ENCODE measurements at regions not wholly inside any gene's neighbourhood (a gene's known extent, or its start where the extent isn't known, plus 50 kb on each side); places are given as distances from the start of the nearest gene placed in this dataset.

DNA sequence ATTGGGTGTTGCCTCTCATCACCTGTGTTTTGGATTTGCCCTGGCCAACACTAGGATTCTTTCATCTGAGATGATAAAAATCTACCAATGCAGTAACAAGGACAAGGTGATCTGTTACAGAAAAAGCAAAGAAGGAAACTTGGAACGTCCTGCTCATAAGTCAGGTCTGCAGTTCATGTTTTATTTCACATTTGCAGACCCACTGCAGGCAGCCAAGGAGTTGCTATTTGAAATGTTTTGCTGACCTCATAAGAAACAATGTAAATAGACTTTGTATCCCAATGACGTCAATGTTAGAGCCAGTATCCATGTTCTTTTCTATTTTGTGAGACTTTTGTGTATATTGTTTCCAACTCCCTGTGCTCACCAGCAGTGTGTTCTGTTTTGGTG, 312.9 kb downstream of the DEPDC1B start:
- no peak overlapping the region for H3K9ac ChIP-seq (ENCODE audit: low read depth, low read length)
- no peaks in the 10 kb centered on the region for H3K9me3 ChIP-seq (ENCODE audit: control insufficient read depth, insufficient read depth, low read length)
- H3K4me1 ChIP-seq (ENCODE audit: control insufficient read depth, insufficient read depth, low read length), result no peaks in the 10 kb centered on the region
- no peaks in the 10 kb centered on the region for H3K27me3 ChIP-seq (ENCODE audit: control insufficient read depth, insufficient read depth, low read length)
- H3K36me3 ChIP-seq (ENCODE audit: control insufficient read depth, insufficient read depth, low read length), result no peaks in the 10 kb centered on the region
- no peak overlapping the region for H3K4me3 ChIP-seq (ENCODE audit: low read depth, low read length)

DNA sequence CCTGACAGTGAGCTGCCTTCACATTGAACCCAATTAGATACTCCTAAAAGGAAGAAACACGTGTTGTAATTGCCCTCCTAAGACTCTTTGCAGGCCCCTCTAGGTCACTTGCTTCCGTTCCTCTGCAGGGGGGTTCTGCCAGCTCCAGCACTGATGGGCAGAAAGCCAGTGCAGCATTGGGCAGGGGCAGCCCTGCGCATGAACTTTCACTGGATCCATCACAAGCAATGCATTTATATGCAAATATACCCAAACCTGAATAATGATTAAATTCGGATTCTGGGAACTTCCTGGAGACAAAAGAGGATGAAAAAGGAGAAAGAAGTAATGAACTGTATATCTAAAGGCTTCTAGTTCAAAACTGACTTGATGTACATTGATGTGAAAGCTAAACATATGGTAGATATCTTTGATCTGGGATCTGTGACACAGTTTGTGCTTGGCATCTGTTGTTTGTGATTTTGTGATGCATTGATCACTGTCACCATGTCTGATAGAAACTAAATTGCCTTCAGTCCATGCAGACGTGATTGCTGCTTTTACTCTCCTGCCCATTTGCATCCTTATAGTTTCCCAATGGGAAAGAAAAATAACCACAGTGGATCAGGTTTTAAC, 313.4 kb downstream of the DEPDC1B start:
- H3K27me3 ChIP-seq (ENCODE audit: control insufficient read depth, insufficient read depth, low read length), result no peaks in the 10 kb centered on the region
- no peak overlapping the region for H3K4me3 ChIP-seq (ENCODE audit: low read depth, low read length)
- H3K9ac ChIP-seq (ENCODE audit: low read depth, low read length), result no peak overlapping the region
- no peaks in the 10 kb centered on the region for H3K9me3 ChIP-seq (ENCODE audit: control insufficient read depth, insufficient read depth, low read length)
- H3K4me1 ChIP-seq (ENCODE audit: control insufficient read depth, insufficient read depth, low read length), result no peaks in the 10 kb centered on the region
- H3K36me3 ChIP-seq (ENCODE audit: control insufficient read depth, insufficient read depth, low read length), result no peaks in the 10 kb centered on the region

DNA sequence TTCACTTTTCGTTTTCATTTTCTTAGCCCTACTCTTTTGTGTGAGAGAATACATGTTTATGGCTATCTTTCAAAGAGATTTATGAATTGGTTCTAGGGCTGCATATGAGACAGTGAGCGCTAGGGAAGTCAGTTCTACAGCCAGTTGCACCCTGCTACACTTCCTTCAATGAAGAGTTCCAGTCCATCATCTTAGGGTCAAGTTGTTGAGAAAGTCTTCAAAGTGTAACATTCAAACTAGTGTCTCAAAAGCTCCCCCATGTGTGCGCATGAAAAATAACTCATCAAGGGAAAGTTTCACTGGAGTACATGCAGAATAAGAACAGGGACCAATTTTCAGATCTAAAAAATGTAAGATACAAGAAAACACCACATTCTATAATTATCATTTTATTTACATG, 317.2 kb downstream of the DEPDC1B start:
- no peak overlapping the region for H3K9ac ChIP-seq (ENCODE audit: low read depth, low read length)
- H3K36me3 ChIP-seq (ENCODE audit: control insufficient read depth, insufficient read depth, low read length), result no peaks in the 10 kb centered on the region
- H3K9me3 ChIP-seq (ENCODE audit: control insufficient read depth, insufficient read depth, low read length), result no peaks in the 10 kb centered on the region
- no peaks in the 10 kb centered on the region for H3K4me1 ChIP-seq (ENCODE audit: control insufficient read depth, insufficient read depth, low read length)
- no peak overlapping the region for H3K4me3 ChIP-seq (ENCODE audit: low read depth, low read length)
- no peaks in the 10 kb centered on the region for H3K27me3 ChIP-seq (ENCODE audit: control insufficient read depth, insufficient read depth, low read length)

DNA sequence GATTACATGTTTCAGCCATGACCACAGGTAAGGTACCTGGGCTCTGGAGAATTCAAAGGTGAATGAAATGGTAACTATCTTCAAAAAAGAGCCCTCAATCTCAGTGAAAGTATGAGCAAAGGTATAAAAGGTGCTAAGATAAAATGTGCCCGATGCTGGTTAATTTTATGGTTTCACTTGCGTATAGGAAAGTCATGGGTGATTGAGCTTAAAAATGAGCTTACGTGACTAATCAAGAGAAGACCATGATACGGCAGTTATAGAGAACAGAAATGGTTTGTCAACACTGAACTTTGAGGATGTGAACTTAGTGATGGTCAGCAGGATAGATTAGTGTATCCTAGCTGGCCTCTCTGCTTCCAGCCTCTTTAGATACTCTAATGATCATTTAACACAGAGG, 320.1 kb downstream of the DEPDC1B start:
- H3K36me3 ChIP-seq (ENCODE audit: control insufficient read depth, insufficient read depth, low read length), result no peaks in the 10 kb centered on the region
- H3K9ac ChIP-seq (ENCODE audit: low read depth, low read length), result no peak overlapping the region
- H3K27me3 ChIP-seq (ENCODE audit: control insufficient read depth, insufficient read depth, low read length), result no peaks in the 10 kb centered on the region
- H3K4me1 ChIP-seq (ENCODE audit: control insufficient read depth, insufficient read depth, low read length), result no peaks in the 10 kb centered on the region
- H3K4me3 ChIP-seq (ENCODE audit: low read depth, low read length), result no peak overlapping the region
- no peaks in the 10 kb centered on the region for H3K9me3 ChIP-seq (ENCODE audit: control insufficient read depth, insufficient read depth, low read length)

DNA sequence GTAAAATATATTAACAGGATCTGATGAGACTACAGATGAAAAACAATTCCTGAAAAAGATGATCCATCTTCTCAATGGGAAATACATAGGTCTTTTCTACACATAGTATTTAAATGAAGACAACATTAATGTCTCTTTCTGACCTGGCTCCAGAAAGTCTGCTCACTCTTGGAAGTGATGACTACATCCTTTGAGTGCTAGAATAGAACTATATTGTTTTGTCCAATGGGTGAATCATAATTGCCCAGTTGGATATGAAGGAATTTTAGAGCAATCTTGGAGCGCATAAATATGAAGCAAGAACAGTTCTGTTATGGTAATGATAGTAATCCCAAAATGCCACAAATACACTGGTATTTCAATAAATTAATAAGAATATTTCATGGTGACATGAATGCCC, 322.1 kb downstream of the DEPDC1B start:
- Histone ChIP-seq H3K9me3 (ENCODE audit: control insufficient read depth, insufficient read depth, low read length) (no peaks in the 10 kb centered on the region), H3K4me3 (ENCODE audit: low read depth, low read length) (no peak overlapping the region), H3K36me3 (ENCODE audit: control insufficient read depth, insufficient read depth, low read length) (no peaks in the 10 kb centered on the region), H3K9ac (ENCODE audit: low read depth, low read length) (no peak overlapping the region), H3K4me1 (ENCODE audit: control insufficient read depth, insufficient read depth, low read length) (no peaks in the 10 kb centered on the region), H3K27me3 (ENCODE audit: control insufficient read depth, insufficient read depth, low read length) (no peaks in the 10 kb centered on the region)

DNA sequence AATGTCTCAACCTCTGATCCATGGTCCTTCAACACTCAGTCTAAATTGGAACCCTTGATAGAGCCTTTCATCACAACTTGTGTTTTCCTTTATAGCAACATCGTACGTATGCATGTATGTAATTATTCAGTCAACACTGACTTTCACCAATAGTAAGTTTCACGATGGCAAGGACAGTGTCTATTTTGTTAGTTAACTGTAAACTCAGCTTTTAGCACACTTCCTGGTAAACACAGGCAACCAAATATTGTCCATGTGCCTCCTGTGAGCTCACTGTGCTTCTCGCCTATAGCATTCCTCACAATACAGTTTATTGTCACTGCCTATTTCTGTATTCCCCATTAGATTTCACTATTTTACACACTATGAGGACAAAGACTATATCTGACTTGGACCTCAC, 323.1 kb downstream of the DEPDC1B start:
- H3K4me3 ChIP-seq (ENCODE audit: low read depth, low read length), result no peak overlapping the region
- no peaks in the 10 kb centered on the region for H3K9me3 ChIP-seq (ENCODE audit: control insufficient read depth, insufficient read depth, low read length)

DNA sequence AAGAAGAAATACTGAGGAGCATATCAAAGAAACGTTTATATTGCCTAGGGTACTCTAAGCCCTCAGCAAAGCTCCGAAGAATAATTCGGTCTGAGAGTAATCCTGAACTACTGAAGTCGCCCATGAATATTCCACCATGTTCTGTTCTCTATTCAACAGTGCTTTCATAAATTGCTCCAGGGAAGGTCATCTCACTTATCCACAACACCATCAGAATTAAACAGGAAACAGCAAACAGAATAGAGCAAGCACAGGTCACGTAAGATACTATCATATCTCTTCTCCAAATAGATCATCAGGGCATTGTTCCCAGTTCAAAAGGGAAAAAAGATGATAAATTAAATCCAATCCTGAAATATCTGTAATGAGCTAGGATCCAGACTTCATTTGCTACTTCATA, 325.6 kb downstream of the DEPDC1B start:
- no peaks in the 10 kb centered on the region for H3K36me3 ChIP-seq (ENCODE audit: control insufficient read depth, insufficient read depth, low read length)
- no peaks in the 10 kb centered on the region for H3K4me1 ChIP-seq (ENCODE audit: control insufficient read depth, insufficient read depth, low read length)
- no peaks in the 10 kb centered on the region for H3K27me3 ChIP-seq (ENCODE audit: control insufficient read depth, insufficient read depth, low read length)
- no peak overlapping the region for H3K9ac ChIP-seq (ENCODE audit: low read depth, low read length)
- H3K9me3 ChIP-seq (ENCODE audit: control insufficient read depth, insufficient read depth, low read length), result no peaks in the 10 kb centered on the region
- H3K4me3 ChIP-seq (ENCODE audit: low read depth, low read length), result no peak overlapping the region

More for the DNA sequence above, 323.1 kb downstream of the DEPDC1B start:
- no peaks in the 10 kb centered on the region for H3K27me3 ChIP-seq (ENCODE audit: control insufficient read depth, insufficient read depth, low read length)
- no peak overlapping the region for H3K9ac ChIP-seq (ENCODE audit: low read depth, low read length)
- H3K36me3 ChIP-seq (ENCODE audit: control insufficient read depth, insufficient read depth, low read length), result no peaks in the 10 kb centered on the region
- H3K4me1 ChIP-seq (ENCODE audit: control insufficient read depth, insufficient read depth, low read length), result no peaks in the 10 kb centered on the region

DNA sequence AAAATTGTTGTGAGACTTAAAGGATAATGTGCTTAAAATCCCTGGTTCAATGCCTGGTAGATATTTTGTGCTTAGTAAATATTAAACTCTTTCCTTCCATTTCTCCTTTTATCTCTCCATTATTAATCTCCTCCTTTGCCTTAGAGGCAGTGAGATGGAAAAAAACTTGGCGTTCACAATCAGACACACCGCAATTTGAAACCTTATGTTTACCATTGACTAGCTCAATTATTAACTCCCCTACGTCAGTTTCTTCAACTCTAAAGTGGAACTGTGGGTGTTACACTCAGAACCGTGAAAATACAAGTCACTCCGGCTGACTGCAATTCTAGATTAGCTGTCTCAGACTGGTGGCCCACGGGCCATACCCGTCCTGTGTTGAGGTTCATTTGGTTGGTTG, 327.2 kb downstream of the DEPDC1B start:
- H3K9ac ChIP-seq (ENCODE audit: low read depth, low read length), result no peak overlapping the region
- no peaks in the 10 kb centered on the region for H3K4me1 ChIP-seq (ENCODE audit: control insufficient read depth, insufficient read depth, low read length)
- H3K4me3 ChIP-seq (ENCODE audit: low read depth, low read length), result no peak overlapping the region
- no peaks in the 10 kb centered on the region for H3K36me3 ChIP-seq (ENCODE audit: control insufficient read depth, insufficient read depth, low read length)
- H3K27me3 ChIP-seq (ENCODE audit: control insufficient read depth, insufficient read depth, low read length), result no peaks in the 10 kb centered on the region
- no peaks in the 10 kb centered on the region for H3K9me3 ChIP-seq (ENCODE audit: control insufficient read depth, insufficient read depth, low read length)

DNA sequence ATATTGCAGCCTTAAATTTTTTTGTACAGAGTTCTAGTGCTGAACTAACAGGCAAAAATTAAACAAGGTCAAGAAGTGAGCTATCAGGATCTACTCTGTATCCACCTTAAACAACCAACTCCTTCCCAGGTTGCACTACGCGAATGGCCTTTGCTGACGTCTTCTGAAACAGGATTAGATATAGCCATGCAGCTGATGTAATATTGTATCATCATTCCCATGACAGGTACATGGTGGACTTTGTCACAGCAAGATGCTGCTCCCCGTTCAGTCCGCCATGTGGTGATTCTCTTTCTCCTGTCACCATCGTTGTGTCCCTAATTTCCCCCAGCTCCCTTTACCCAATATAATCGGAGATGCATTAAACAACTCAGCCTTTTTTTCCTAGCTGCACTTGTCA, 328.9 kb downstream of the DEPDC1B start:
- H3K4me1 ChIP-seq (ENCODE audit: control insufficient read depth, insufficient read depth, low read length), result no peaks in the 10 kb centered on the region
- H3K36me3 ChIP-seq (ENCODE audit: control insufficient read depth, insufficient read depth, low read length), result no peaks in the 10 kb centered on the region
- no peak overlapping the region for H3K4me3 ChIP-seq (ENCODE audit: low read depth, low read length)
- no peaks in the 10 kb centered on the region for H3K27me3 ChIP-seq (ENCODE audit: control insufficient read depth, insufficient read depth, low read length)
- H3K9me3 ChIP-seq (ENCODE audit: control insufficient read depth, insufficient read depth, low read length), result no peaks in the 10 kb centered on the region
- no peak overlapping the region for H3K9ac ChIP-seq (ENCODE audit: low read depth, low read length)

DNA sequence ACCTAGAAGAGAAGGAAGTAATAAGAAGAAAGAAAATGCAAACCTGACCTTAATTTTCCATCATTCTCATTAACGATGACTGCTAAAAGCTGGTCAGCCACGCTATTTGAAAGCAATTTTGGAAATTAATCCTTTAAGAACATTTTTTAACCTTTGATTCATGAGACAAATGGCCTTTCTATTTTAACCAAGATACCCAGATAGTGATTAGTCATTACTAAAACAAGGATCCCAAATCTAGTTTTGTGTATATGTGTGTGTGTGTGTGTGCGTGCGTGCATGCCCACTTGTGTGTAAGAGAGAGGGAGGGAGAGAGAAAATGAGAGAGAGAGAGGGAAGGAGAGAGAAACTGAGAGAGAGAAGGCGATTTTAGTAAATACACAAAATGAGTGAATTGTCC, 329.5 kb downstream of the DEPDC1B start:
- Histone ChIP-seq H3K36me3 (ENCODE audit: control insufficient read depth, insufficient read depth, low read length) (no peaks in the 10 kb centered on the region), H3K4me3 (ENCODE audit: low read depth, low read length) (no peak overlapping the region), H3K9me3 (ENCODE audit: control insufficient read depth, insufficient read depth, low read length) (no peaks in the 10 kb centered on the region), H3K27me3 (ENCODE audit: control insufficient read depth, insufficient read depth, low read length) (no peaks in the 10 kb centered on the region), H3K9ac (ENCODE audit: low read depth, low read length) (no peak overlapping the region), H3K4me1 (ENCODE audit: control insufficient read depth, insufficient read depth, low read length) (no peaks in the 10 kb centered on the region)

DNA sequence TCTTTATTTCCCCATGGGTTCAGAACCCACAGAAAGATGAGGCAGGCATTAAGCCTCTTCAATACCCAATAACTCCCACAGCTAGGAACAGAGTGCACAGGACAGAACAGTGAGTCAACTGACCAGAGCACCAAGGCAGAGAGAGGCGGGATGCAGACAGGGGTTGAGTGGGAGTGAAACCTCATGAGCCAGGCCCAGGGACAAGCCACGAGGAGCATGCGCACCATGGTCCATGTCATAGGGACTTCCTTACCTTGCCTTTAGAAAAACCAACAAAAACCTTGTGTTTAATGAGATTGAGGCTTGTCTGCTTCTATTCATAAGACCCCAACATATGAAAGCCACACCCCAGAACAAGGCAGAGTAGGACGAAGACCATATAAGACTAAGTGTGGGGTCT, 330.6 kb downstream of the DEPDC1B start:
- Histone ChIP-seq H3K9me3 (ENCODE audit: control insufficient read depth, insufficient read depth, low read length) (no peaks in the 10 kb centered on the region), H3K27me3 (ENCODE audit: control insufficient read depth, insufficient read depth, low read length) (no peaks in the 10 kb centered on the region), H3K4me1 (ENCODE audit: control insufficient read depth, insufficient read depth, low read length) (no peaks in the 10 kb centered on the region), H3K4me3 (ENCODE audit: low read depth, low read length) (no peak overlapping the region), H3K36me3 (ENCODE audit: control insufficient read depth, insufficient read depth, low read length) (no peaks in the 10 kb centered on the region), H3K9ac (ENCODE audit: low read depth, low read length) (no peak overlapping the region)

DNA sequence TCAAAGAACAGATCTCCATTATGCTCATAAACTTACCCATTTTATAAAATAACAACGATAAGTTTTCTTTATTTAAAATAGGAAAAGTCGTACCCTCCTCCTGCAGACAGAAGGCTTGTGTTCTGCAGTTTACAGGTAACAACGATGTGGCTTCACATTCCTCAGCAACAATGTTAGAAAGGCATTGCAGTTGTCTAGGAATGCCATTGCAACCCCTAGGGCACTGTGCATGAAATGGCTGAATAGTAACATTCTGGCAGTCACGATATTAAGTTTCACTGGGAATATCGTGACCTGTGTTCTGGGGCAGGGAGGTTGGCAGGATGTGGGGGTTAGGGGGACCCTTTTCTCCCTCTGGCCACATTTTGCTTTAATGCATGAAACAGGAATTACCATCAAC, 331.9 kb downstream of the DEPDC1B start:
- H3K4me3 ChIP-seq (ENCODE audit: low read depth, low read length), result no peak overlapping the region
- H3K4me1 ChIP-seq (ENCODE audit: control insufficient read depth, insufficient read depth, low read length), result no peaks in the 10 kb centered on the region
- H3K36me3 ChIP-seq (ENCODE audit: control insufficient read depth, insufficient read depth, low read length), result no peaks in the 10 kb centered on the region
- H3K27me3 ChIP-seq (ENCODE audit: control insufficient read depth, insufficient read depth, low read length), result no peaks in the 10 kb centered on the region
- H3K9ac ChIP-seq (ENCODE audit: low read depth, low read length), result no peak overlapping the region
- H3K9me3 ChIP-seq (ENCODE audit: control insufficient read depth, insufficient read depth, low read length), result no peaks in the 10 kb centered on the region

Data from iPS-15b (cell line).